Stimulated activated naive CD8-positive, alpha-beta T cell treated with anti-CD3 and anti-CD28 coated beads, Interleukin-15, Interleukin-2, amounts not matched to agents 100 ng/mL and 50 ng/mL, for 24 hours (primary cell): ENCODE measurements at regions not wholly inside any gene's neighbourhood (a gene's known extent, or its start where the extent isn't known, plus 50 kb on each side); places are given as distances from the start of the nearest gene placed in this dataset.

Source experiments
- H3K27ac Mint-ChIP-seq: one replicate; pipeline ENCODE4 v1.8.0; 2021; ENCODE audit warnings: mild to moderate bottlenecking, mixed read lengths
- H3K27me3 Mint-ChIP-seq: one replicate; pipeline ENCODE4 v1.8.0; 2021; ENCODE audit warnings: mixed read lengths
- H3K36me3 Mint-ChIP-seq: one replicate; pipeline ENCODE4 v1.8.0; 2021; ENCODE audit warnings: low read depth, mixed read lengths
- H3K4me1 Mint-ChIP-seq: one replicate; pipeline ENCODE4 v1.8.0; 2021; ENCODE audit warnings: low read depth, mixed read lengths
- H3K4me3 Mint-ChIP-seq: one replicate; pipeline ENCODE4 v1.8.0; 2021; ENCODE audit warnings: mild to moderate bottlenecking, mixed read lengths
- H3K9me3 Mint-ChIP-seq: one replicate; pipeline ENCODE4 v1.8.0; 2021; ENCODE audit warnings: mixed read lengths

DNA sequence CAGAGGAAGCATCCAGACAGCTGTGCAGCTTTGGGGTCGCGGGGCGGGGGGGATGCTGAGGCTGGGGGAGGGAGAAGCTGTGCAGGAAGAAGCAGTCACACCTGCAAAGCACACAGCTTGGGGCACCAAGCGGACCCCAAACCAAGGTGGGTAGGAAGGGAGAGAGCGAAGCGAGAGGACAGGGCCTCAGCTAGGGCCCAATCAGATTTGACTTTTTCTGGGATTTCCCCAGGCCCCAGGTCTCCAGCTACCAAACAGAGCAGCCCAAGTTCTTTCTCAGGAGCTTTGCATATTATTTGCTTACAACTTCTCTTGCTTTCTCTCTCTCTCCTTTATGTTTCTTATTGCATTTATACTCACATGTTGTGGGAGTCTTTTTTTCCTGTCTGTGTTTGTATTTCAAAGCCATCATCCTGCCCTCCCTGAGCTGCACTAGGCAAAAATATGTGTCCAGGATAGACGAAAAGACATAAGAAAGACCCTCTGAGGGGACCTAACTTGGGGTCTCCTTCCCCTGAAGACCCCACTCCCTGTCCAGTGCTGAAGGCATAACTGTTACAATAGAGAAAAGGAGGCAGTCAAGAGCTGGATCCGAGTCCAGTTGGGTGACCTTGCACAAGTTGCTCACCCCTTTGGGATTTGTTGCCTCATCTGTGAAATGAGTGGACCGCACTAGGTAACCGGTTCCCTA lies 50.6 kb upstream of the SMNDC1 start:
- Mint-ChIP-seq H3K27me3 (peaks cover 10% of the 10 kb centered on the region), H3K4me1 (peaks cover 67% of the 10 kb centered on the region), H3K9me3 (no peaks in the 10 kb centered on the region), H3K4me3 (peak overlapping the region; percentile 49), H3K36me3 (no peaks in the 10 kb centered on the region), H3K27ac (peak overlapping the region; percentile 87)

GRCh38 chr10:110355922-110356627 lies 51.4 kb upstream of the SMNDC1 start:
- peak overlapping the region; percentile 78 for H3K4me3 Mint-ChIP-seq
- H3K9me3 Mint-ChIP-seq: no peaks in the 10 kb centered on the region
- H3K36me3 Mint-ChIP-seq: no peaks in the 10 kb centered on the region
- H3K27ac Mint-ChIP-seq: peak overlapping the region; percentile 89
- H3K27me3 Mint-ChIP-seq: peaks cover 10% of the 10 kb centered on the region
- H3K4me1 Mint-ChIP-seq: peaks cover 73% of the 10 kb centered on the region

DNA sequence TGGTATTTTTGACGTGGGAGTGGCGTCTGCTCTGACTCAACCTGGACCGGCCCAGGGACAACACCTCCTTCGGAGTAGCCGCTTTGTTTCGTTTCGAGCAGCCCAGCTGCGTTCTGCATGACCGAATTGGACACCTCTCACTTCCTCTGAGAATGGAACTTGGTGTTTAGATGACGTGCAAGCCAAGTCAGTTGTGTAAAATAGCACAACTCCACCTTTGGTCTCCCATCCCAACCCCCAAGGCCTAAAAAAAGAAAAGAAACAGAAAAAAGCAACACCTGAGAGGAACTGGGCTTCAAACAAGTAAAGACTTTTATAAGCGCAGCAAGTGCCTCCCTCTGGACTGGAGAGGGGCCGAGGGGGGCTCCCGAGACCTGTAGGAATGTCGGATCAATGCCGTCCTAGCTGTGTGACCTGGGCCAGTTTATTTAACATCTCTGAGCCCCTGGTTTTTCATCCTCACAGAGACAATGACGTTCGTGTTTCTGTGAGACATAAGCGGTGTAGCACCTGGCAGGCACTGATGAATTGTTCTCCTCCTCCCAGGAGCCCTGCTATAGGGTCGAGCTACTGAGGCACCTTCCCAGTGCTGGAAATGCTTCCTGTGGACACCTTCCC lies 52.0 kb upstream of the SMNDC1 start:
- no peaks in the 10 kb centered on the region for H3K36me3 Mint-ChIP-seq
- H3K4me3 Mint-ChIP-seq: peak overlapping the region; percentile 78
- H3K27me3 Mint-ChIP-seq: peaks cover 6% of the 10 kb centered on the region
- peak overlapping the region; percentile 89 for H3K27ac Mint-ChIP-seq
- H3K4me1 Mint-ChIP-seq: peaks cover 79% of the 10 kb centered on the region
- no peaks in the 10 kb centered on the region for H3K9me3 Mint-ChIP-seq

GRCh38 chr10:110357252-110357780 lies 52.6 kb upstream of the SMNDC1 start:
- H3K36me3 Mint-ChIP-seq: no peaks in the 10 kb centered on the region
- H3K4me3 Mint-ChIP-seq: peak overlapping the region; percentile 55
- H3K27ac Mint-ChIP-seq: peak overlapping the region; percentile 89
- H3K4me1 Mint-ChIP-seq: peaks cover 83% of the 10 kb centered on the region
- no peaks in the 10 kb centered on the region for H3K9me3 Mint-ChIP-seq
- peaks cover under 1% of the 10 kb centered on the region for H3K27me3 Mint-ChIP-seq

GRCh38 chr10:110357871-110358270 lies 53.2 kb upstream of the SMNDC1 start:
- Mint-ChIP-seq H3K4me1 (peaks cover 85% of the 10 kb centered on the region), H3K9me3 (no peaks in the 10 kb centered on the region), H3K27ac (peak overlapping the region; percentile 89), H3K27me3 (no peaks in the 10 kb centered on the region), H3K36me3 (no peaks in the 10 kb centered on the region), H3K4me3 (peak overlapping the region; percentile 55)

DNA sequence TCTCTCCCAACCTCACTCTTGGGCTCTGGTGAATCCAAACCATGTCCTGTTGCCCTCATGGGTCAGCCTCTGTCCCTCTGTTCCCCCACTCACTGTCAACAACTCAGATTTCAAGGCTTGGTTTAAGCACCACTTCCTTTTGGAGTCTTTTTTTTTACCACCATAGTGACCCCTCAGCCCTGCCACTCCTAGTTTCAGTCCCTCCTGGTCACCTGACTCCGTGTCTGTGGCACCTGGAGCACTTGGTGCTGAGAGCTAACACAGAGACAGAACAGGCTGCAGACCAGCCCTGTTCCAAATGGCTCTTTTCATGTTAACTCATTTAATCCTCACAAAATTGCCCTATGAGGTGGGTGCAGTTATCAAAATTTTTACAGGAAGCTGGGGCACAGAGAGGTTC lies 53.6 kb upstream of the SMNDC1 start:
- Mint-ChIP-seq H3K9me3 (no peaks in the 10 kb centered on the region), H3K4me3 (peak overlapping the region; percentile 33), H3K4me1 (peaks cover 86% of the 10 kb centered on the region), H3K27me3 (no peaks in the 10 kb centered on the region), H3K36me3 (no peaks in the 10 kb centered on the region), H3K27ac (peak overlapping the region; percentile 89)

GRCh38 chr10:110358869-110359629 lies 54.3 kb upstream of the SMNDC1 start:
- Mint-ChIP-seq H3K27ac (no peak overlapping the region), H3K27me3 (no peaks in the 10 kb centered on the region), H3K36me3 (no peaks in the 10 kb centered on the region), H3K9me3 (no peaks in the 10 kb centered on the region), H3K4me3 (no peak overlapping the region), H3K4me1 (peaks cover 86% of the 10 kb centered on the region)

DNA sequence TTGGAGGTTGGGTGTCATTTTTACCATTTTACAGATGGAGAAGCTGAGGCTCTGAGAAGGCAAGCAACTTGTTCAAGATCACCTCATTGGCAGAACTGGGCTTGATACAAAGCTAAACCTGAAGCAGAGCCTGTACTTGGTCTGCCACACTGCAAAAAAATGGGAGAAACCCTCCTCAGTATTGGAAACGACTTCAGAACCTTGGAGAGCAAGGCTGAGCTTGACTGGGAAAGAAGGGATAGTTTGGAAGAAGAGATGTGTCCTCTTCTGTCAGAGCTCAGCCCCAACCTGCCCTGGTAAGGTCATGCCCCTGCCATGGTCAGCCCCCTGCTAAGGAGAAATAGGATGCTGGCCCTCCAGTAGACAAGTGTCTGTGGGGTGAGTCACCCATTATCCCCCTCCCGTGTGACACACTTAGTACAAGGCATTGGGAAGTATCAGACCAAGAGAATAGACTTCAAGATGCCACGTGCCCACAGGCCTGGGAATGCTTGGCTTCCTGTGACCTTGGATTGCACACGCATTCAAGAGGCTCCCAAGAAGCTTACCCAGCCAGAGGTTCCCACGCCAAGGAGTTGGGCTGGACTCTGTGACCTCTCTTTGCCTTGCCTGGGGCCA lies 56.2 kb upstream of the SMNDC1 start:
- H3K4me1 Mint-ChIP-seq: peaks cover 86% of the 10 kb centered on the region
- no peaks in the 10 kb centered on the region for H3K9me3 Mint-ChIP-seq
- H3K4me3 Mint-ChIP-seq: no peak overlapping the region
- H3K27me3 Mint-ChIP-seq: no peaks in the 10 kb centered on the region
- peak overlapping the region; percentile 11 for H3K27ac Mint-ChIP-seq
- H3K36me3 Mint-ChIP-seq: no peaks in the 10 kb centered on the region

GRCh38 chr10:110361800-110362456 lies 57.2 kb upstream of the SMNDC1 start:
- Mint-ChIP-seq H3K27ac (peak overlapping the region; percentile 29), H3K36me3 (no peaks in the 10 kb centered on the region), H3K4me1 (peaks cover 86% of the 10 kb centered on the region), H3K27me3 (no peaks in the 10 kb centered on the region), H3K9me3 (no peaks in the 10 kb centered on the region), H3K4me3 (peak overlapping the region; percentile 9)

DNA sequence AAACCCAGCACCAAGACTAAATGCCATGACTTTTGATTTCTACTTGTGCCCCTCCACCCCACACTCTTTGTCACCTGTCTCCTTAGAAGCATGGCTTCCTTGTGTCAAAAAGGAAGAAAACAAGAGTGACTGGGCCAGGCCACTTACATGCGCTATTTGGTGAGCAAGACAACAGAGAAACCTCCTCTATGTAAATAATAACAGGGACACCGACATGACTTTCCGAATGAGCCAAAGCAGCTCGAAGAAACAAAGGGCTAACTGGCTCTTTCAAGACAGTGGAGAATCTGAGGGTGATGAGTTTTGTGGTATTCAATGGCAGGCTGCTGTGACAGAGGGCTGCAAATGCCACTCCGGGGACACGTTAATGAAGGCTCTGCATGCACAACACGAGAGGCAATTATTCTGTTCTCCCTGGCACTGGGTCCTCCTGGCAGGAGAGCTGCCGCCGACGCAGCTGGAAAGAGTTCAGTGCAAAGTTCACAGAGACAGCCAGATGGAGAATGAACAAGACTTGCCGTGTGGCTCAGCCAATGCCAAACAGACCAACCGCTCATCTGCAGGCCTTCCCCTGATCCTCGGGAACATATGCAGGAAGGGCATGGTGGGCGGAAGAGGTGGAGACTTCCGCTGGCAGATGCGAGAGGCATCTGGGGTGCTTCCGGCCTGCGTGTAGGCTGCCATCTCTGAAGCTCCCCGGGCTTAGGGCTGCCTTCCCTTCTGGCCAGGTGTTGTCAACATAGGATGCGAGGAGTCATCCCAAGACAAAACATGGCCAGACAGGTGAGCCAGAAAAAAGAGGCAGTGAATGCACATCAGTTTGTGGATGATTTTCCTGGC lies 59.1 kb upstream of the SMNDC1 start:
- Mint-ChIP-seq H3K4me1 (peaks cover 87% of the 10 kb centered on the region), H3K36me3 (no peaks in the 10 kb centered on the region), H3K27ac (peak overlapping the region; percentile 97), H3K4me3 (peak overlapping the region; percentile 45), H3K9me3 (no peaks in the 10 kb centered on the region), H3K27me3 (no peaks in the 10 kb centered on the region)

DNA sequence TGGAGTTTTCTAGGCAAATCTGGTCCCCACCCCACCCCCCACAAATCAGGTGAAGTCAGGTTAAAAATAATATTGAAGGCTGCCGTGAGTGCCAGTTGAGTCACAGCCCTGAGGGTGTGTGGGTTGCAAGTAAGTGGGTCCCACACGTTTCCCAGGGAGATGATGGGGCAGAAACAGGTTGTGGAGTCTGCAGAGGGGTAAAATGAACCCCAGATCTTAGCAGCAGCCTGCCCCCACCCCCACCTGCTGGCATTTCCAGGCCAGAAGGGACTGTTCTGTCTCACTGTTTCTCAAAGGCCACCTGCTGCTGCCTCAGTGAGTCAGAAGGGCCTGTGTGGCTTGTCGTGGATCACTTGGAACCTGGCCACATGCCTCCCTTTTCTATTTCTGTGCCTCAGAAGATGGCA lies 59.8 kb upstream of the SMNDC1 start:
- Mint-ChIP-seq H3K4me1 (peaks cover 87% of the 10 kb centered on the region), H3K9me3 (no peaks in the 10 kb centered on the region), H3K27ac (peak overlapping the region; percentile 97), H3K36me3 (no peaks in the 10 kb centered on the region), H3K27me3 (no peaks in the 10 kb centered on the region), H3K4me3 (peak overlapping the region; percentile 69)

DNA sequence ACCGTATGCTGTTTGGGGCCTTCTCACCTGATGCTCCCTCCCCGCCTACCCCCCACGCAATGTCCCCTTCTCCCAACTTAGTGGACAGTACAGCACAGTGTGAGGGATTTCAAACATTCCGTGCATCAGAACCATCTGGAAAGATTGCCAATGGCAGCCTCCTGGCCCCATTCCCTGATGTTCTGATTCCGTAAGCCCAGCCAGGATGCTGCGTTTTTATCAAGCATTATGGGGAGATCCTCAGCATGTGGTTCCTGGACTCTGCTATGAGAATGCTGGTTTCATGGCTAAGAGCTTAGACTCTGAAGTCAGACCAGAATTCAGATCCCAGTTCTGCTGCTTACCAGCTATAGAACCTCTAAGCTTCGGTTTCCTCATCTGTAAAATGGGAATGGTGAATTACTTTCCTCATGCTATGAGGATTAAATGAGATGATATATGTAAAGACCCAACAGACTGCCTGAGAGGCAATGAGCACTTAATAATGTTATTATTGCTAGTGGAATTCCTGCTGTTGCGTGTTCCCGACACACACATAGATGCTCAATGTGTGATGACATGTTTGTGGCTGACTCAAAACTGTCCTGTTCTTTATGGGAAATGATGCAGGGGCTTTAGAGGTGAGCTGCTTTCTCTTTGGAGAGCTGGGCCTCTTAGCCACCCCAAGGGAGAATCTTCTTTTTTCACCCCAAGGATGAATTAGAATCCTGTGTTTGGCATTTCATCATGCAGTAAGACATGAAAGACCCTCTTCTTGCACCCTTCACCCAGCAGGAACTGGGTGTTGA lies 60.8 kb upstream of the SMNDC1 start:
- H3K27ac Mint-ChIP-seq: peak overlapping the region; percentile 97
- H3K4me1 Mint-ChIP-seq: peaks cover 89% of the 10 kb centered on the region
- no peaks in the 10 kb centered on the region for H3K9me3 Mint-ChIP-seq

GRCh38 chr10:110366635-110367034 lies 61.9 kb upstream of the SMNDC1 start:
- no peaks in the 10 kb centered on the region for H3K27me3 Mint-ChIP-seq
- H3K4me3 Mint-ChIP-seq: no peak overlapping the region
- H3K4me1 Mint-ChIP-seq: peaks cover 80% of the 10 kb centered on the region
- H3K36me3 Mint-ChIP-seq: no peaks in the 10 kb centered on the region
- H3K9me3 Mint-ChIP-seq: no peaks in the 10 kb centered on the region
- peak overlapping the region; percentile 97 for H3K27ac Mint-ChIP-seq

More for the DNA sequence above, 60.8 kb upstream of the SMNDC1 start:
- no peaks in the 10 kb centered on the region for H3K36me3 Mint-ChIP-seq
- H3K4me3 Mint-ChIP-seq: no peak overlapping the region
- H3K27me3 Mint-ChIP-seq: no peaks in the 10 kb centered on the region
